Neural crest cell (in vitro differentiated cells): ENCODE measurements at regions not wholly inside any gene's neighbourhood (a gene's known extent, or its start where the extent isn't known, plus 50 kb on each side); places are given as distances from the start of the nearest gene placed in this dataset.

Source experiments
- DNase-seq: peaks from one replicate; pipeline ENCODE4 v3.0.0; 2021; ENCODE audit warnings: low read depth, mixed read lengths, low spot score
- H3K27ac Mint-ChIP-seq: one replicate; pipeline ENCODE4 v1.8.0; 2021; ENCODE audit warnings: mild to moderate bottlenecking, mixed read lengths; ENCODE audit not compliant: unreplicated experiment
- H3K27me3 Mint-ChIP-seq: 2 replicates; pipeline ENCODE4 v1.8.0; 2021; ENCODE audit warnings: low read depth, mild to moderate bottlenecking, mixed read lengths
- H3K36me3 Mint-ChIP-seq: 2 replicates; pipeline ENCODE4 v1.8.0; 2021; ENCODE audit warnings: low read depth, mild to moderate bottlenecking, mixed read lengths
- H3K4me1 Mint-ChIP-seq: 2 replicates; pipeline ENCODE4 v1.8.0; 2021; ENCODE audit warnings: mixed read lengths
- H3K4me3 Mint-ChIP-seq: one replicate; pipeline ENCODE4 v1.8.0; 2021; ENCODE audit warnings: mild to moderate bottlenecking, mixed read lengths
- H3K9me3 Mint-ChIP-seq: 2 replicates; pipeline ENCODE4 v1.8.0; 2021; ENCODE audit warnings: mixed read lengths
- TF ChIP-seq, protein P1 (sequence below): fragments of 200-600 bp; sonication (generic); conservative IDR thresholded peaks from 2 replicates; pipeline ENCODE4 v1.5.0; 2021; ENCODE audit warnings: antibody characterized with exemption, mild to moderate bottlenecking

DNA sequence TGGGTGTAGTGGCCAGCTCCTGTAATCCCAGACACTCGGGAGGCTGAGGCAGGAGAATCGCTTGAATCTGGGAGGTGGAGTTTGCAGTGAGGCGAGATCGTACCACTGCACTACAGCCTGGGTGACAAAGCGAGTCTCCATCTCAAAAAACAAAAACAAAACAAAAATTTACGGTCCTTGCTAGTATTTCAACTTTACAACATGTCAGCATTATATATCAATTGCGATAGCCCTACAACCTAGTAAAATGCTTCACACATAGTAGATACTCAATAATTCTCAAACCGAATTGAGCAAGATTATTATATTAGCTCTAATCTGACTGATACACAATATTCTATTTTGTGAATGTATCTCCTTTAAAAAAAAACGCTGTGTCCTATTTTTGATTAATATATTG lies 1411.0 kb upstream of the WWC1 start:
- TF ChIP-seq, protein P1, sequence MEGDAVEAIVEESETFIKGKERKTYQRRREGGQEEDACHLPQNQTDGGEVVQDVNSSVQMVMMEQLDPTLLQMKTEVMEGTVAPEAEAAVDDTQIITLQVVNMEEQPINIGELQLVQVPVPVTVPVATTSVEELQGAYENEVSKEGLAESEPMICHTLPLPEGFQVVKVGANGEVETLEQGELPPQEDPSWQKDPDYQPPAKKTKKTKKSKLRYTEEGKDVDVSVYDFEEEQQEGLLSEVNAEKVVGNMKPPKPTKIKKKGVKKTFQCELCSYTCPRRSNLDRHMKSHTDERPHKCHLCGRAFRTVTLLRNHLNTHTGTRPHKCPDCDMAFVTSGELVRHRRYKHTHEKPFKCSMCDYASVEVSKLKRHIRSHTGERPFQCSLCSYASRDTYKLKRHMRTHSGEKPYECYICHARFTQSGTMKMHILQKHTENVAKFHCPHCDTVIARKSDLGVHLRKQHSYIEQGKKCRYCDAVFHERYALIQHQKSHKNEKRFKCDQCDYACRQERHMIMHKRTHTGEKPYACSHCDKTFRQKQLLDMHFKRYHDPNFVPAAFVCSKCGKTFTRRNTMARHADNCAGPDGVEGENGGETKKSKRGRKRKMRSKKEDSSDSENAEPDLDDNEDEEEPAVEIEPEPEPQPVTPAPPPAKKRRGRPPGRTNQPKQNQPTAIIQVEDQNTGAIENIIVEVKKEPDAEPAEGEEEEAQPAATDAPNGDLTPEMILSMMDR, result no peak
- H3K27me3 Mint-ChIP-seq, result no peaks in the 10 kb centered on the region
- DNase-seq, result no peak
- peaks cover 6% of the 10 kb centered on the region for H3K9me3 Mint-ChIP-seq
- H3K36me3 Mint-ChIP-seq, result no peaks in the 10 kb centered on the region
- H3K4me1 Mint-ChIP-seq, result peaks cover 18% of the 10 kb centered on the region
- no peak overlapping the region for H3K27ac Mint-ChIP-seq
- no peak overlapping the region for H3K4me3 Mint-ChIP-seq

DNA sequence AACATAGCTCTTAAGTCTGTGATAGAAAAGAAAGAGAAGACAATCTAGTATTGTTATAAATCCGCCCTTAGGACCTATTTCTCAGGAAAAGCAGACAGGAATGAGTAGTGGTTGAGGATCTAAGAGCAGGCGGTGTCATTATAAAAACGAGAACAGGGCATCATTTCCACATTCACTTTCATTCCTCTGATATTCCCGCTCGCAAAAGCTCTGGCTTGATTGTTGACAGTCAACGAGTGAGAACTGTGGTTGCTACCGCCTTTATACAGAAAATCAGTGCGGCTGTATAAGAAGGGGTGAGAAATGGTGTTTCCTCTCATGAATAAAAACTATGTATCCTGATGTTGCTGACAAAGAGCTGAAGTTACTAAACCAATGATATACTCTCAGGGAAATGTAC lies 1409.6 kb upstream of the WWC1 start:
- no peaks in the 10 kb centered on the region for H3K36me3 Mint-ChIP-seq
- TF ChIP-seq, protein P1, result no peak
- H3K27ac Mint-ChIP-seq, result no peak overlapping the region
- H3K4me1 Mint-ChIP-seq, result peaks cover 18% of the 10 kb centered on the region
- H3K4me3 Mint-ChIP-seq, result no peak overlapping the region
- H3K27me3 Mint-ChIP-seq, result no peaks in the 10 kb centered on the region
- peaks cover 6% of the 10 kb centered on the region for H3K9me3 Mint-ChIP-seq
- no peak for DNase-seq

DNA sequence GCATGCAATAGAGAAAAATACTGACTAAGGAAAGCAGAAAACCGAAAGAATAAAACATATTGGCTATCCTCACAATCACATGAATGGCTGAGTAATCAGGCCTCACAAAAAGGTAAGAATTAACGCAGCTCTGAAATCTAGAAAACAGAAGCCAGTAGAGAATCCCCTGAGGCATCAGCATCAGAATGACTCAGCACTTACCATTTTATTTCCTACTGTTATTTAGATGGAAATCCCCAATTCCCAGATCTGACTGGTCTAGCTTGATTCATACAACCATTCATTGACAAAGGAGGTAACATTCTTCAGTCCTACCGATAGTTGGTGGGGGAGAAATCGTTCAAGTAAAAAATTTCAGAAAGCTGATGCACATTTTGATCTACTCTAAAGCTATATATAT lies 1408.4 kb upstream of the WWC1 start:
- H3K9me3 Mint-ChIP-seq, result peaks cover 3% of the 10 kb centered on the region
- H3K27ac Mint-ChIP-seq, result no peak overlapping the region
- no peaks in the 10 kb centered on the region for H3K36me3 Mint-ChIP-seq
- no peak overlapping the region for H3K4me3 Mint-ChIP-seq
- no peak for DNase-seq
- no peaks in the 10 kb centered on the region for H3K27me3 Mint-ChIP-seq
- H3K4me1 Mint-ChIP-seq, result peaks cover 18% of the 10 kb centered on the region
- TF ChIP-seq, protein P1, result no peak

DNA sequence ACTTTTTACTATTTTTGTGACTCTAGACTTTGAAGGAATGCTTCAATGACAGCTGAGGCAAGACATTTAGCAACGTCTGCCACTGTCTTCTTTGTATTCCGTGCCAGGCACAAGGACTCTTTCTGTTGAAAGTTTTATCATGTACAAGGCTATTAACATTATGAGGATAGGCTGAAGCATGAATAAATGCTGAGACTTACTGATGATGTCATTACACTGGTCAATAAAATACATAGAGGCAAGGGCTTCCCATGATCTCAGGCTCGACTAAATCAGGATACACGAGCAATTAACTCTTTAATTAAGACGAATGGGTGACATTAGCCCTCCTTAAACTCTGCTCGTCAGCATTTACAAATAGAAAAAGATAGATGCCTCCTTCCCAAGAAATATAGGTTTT lies 1393.3 kb upstream of the WWC1 start:
- TF ChIP-seq, protein P1, result no peak
- Mint-ChIP-seq H3K27me3 (no peaks in the 10 kb centered on the region), H3K36me3 (no peaks in the 10 kb centered on the region), H3K4me3 (no peak overlapping the region), H3K4me1 (peaks cover 8% of the 10 kb centered on the region), H3K27ac (no peak overlapping the region), H3K9me3 (peaks cover 2% of the 10 kb centered on the region)
- DNase-seq, result no peak

DNA sequence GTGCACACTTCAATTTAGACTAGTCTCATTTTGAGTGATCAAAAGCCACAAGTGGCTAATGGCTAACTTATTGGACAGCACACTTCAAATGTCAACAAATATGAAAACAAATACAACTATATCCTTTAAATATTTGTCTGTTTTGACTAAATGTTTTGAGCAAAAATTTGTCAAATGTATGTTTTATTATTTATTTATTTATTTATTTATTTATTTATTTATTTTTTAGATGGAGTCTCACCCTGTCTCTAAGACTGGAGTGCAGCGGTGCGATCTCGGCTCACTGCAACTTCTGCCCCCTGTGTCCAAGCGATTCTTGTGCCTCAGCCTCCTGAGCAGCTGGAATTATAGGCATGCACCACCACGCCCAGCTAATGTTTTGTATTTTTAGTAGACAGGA lies 1392.1 kb upstream of the WWC1 start:
- no peak overlapping the region for H3K27ac Mint-ChIP-seq
- no peak for DNase-seq
- TF ChIP-seq, protein P1, result no peak
- no peak overlapping the region for H3K4me3 Mint-ChIP-seq
- H3K36me3 Mint-ChIP-seq, result no peaks in the 10 kb centered on the region
- peaks cover 8% of the 10 kb centered on the region for H3K4me1 Mint-ChIP-seq
- no peaks in the 10 kb centered on the region for H3K27me3 Mint-ChIP-seq
- H3K9me3 Mint-ChIP-seq, result peaks cover 2% of the 10 kb centered on the region

DNA sequence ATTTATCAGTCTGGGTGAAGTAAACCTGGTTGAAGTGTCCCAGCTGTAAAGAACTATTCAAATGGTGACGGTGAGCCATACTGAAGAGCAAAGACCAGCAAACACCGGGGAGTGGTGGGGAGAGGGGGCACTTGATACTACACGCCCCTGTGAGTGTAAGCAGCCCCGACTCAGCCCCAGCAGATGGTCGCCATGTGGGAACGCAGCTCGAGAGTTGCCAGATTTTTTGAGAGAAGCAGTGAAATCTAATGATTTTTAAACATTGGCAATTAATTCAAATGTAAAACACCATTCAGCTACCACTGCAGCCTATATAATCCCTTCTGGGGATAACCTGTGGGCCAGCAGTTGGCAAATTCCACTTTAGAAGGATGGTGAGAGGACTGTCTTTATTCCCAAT lies 1386.9 kb upstream of the WWC1 start:
- DNase-seq, result no peak
- TF ChIP-seq, protein P1, result no peak
- Mint-ChIP-seq H3K27me3 (no peaks in the 10 kb centered on the region), H3K36me3 (no peaks in the 10 kb centered on the region), H3K9me3 (peaks cover 2% of the 10 kb centered on the region), H3K27ac (no peak overlapping the region), H3K4me3 (no peak overlapping the region), H3K4me1 (no peaks in the 10 kb centered on the region)
